GM21717 (cell line): ENCODE measurements at regions not wholly inside any gene's neighbourhood (a gene's known extent, or its start where the extent isn't known, plus 50 kb on each side); places are given as distances from the start of the nearest gene placed in this dataset.

Experiments
- ATAC-seq: cut with Tn5 transposase; IDR thresholded peaks from one replicate; pipeline ENCODE4 v1.9.1; 2021; ENCODE audit warnings: mild to moderate bottlenecking, moderate library complexity; ENCODE audit not compliant: unreplicated experiment

- ATAC-seq, result no peak
These were observed 137.4 kb upstream of the RPL10L start for GRCh38 chr14:46788994-46789393.

- ATAC-seq, result no peak
These were observed 130.7 kb upstream of the RPL10L start for GRCh38 chr14:46782281-46782680.

- peak; percentile 99 for ATAC-seq
These were observed 117.7 kb upstream of the RPL10L start for GRCh38 chr14:46769292-46769691.

GRCh38 chr14:46747001-46747652 is 95.5 kb upstream of the RPL10L start:
- no peak for ATAC-seq

GRCh38 chr14:46734286-46734685 is 82.7 kb upstream of the RPL10L start:
- ATAC-seq, result no peak

- no peak for ATAC-seq
These were observed 65.6 kb upstream of the RPL10L start for GRCh38 chr14:46717211-46717610.
